Kidney (tissue), 13 donors: ENCODE measurements at regions not wholly inside any gene's neighbourhood (a gene's known extent, or its start where the extent isn't known, plus 50 kb on each side); places are given as distances from the start of the nearest gene placed in this dataset.
"Not testable (repeated sequence)": the region's sequence is repeated elsewhere in the genome, so short reads cannot be mapped to it uniquely, and the experiment has no call there.

Experiments used
- DNase-seq, 5 donors: peaks; one replicate each; pipeline ENCODE4 v3.0.0-alpha.2; 2013 to 2020
- FAIRE-seq: peaks from 2 replicates; lab custom pipeline; 2012; peaks lifted over from hg19 to GRCh38; lab: Jason Lieb, UNC
- H3K27ac ChIP-seq, 2 donors: one replicate each; pipeline ENCODE4 v1.7.0; 2013; ENCODE audit warnings: low read depth in 2 of 2, low read length in 2 of 2, inconsistent platforms in 1 of 2
- H3K27me3 ChIP-seq: one replicate; pipeline ENCODE4 v1.7.1; 2013; ENCODE audit warnings: low read length, inconsistent platforms; ENCODE audit not compliant: control insufficient read depth, insufficient read depth
- H3K36me3 ChIP-seq, 3 donors: one replicate each; pipeline versions ENCODE4 v1.7.0 to v1.7.1; 2013; ENCODE audit warnings: low read length in 3 of 3, control low read depth in 1 of 3, inconsistent platforms in 1 of 3; ENCODE audit not compliant: insufficient read depth in 3 of 3, control insufficient read depth in 2 of 3
- H3K4me1 ChIP-seq, 3 donors: one replicate each; pipeline versions ENCODE4 v1.7.0 to v1.7.1; 2013; ENCODE audit warnings: low read length in 3 of 3, inconsistent platforms in 1 of 3, low read depth in 1 of 3; ENCODE audit not compliant: control insufficient read depth in 2 of 3, insufficient read depth in 2 of 3
- H3K4me3 ChIP-seq, 3 donors: one replicate each; pipeline versions ENCODE4 v1.7.0 to v1.8.1; 2013; ENCODE audit warnings: low read length in 3 of 3, control low read depth in 1 of 3, inconsistent platforms in 1 of 3
- H3K9ac ChIP-seq, 3 donors: one replicate each; pipeline versions ENCODE4 v1.7.0 to v1.7.1; 2013; ENCODE audit warnings: low read length in 3 of 3, control low read depth in 1 of 3, inconsistent platforms in 1 of 3
- H3K9me3 ChIP-seq, 3 donors: one replicate each; pipeline versions ENCODE4 v1.7.0 to v1.7.1; 2013; ENCODE audit warnings: low read length in 3 of 3, control low read depth in 1 of 3, inconsistent platforms in 1 of 3; ENCODE audit not compliant: control insufficient read depth in 2 of 3, insufficient read depth in 1 of 3
- CTCF ChIP-seq: IDR thresholded peaks from 3 replicates; pipeline ENCODE4 v1.5.1; 2012; ENCODE audit warnings: mild to moderate bottlenecking, moderate library complexity, borderline replicate concordance; ENCODE audit not compliant: insufficient read depth; ENCODE audit errors: extremely low read depth
- intact Hi-C: fragments of 100-400 bp; cut with DNase I; formaldehyde crosslinking; loops from one replicate; pipeline ENCODE4 v1.11.1; 2022
- donor health status: control.
- donor health status: control.
- donor health status: control.
- donor health status: control.
- donor health status: control.
- donor health status: DM: yes; HTN: yes; CAD: no.
- donor health status: Normal renal cell carcinoma (clear cell type).

GRCh38 chr12:9470367-9470766 is 137.3 kb downstream of the KLRB1 start:
- H3K36me3 ChIP-seq, DNase-seq, H3K9me3 ChIP-seq, FAIRE-seq, H3K4me1 ChIP-seq, H3K4me3 ChIP-seq, H3K27me3 ChIP-seq, intact Hi-C loops, H3K9ac ChIP-seq, H3K27ac ChIP-seq: not testable (repeated sequence)

- H3K4me1 ChIP-seq, H3K27ac ChIP-seq, intact Hi-C loops, FAIRE-seq, H3K9me3 ChIP-seq, H3K27me3 ChIP-seq, H3K36me3 ChIP-seq, H3K4me3 ChIP-seq, H3K9ac ChIP-seq, DNase-seq: not testable (repeated sequence)
Observed at GRCh38 chr12:9469956-9470355, 137.8 kb downstream of the KLRB1 start.

- H3K36me3 ChIP-seq, H3K4me1 ChIP-seq, H3K9ac ChIP-seq, FAIRE-seq, DNase-seq, H3K27ac ChIP-seq, H3K27me3 ChIP-seq, intact Hi-C loops, H3K4me3 ChIP-seq, H3K9me3 ChIP-seq: not testable (repeated sequence)
Observed at GRCh38 chr12:9469463-9469862, 138.3 kb downstream of the KLRB1 start.

GRCh38 chr12:9468998-9469397 is 138.7 kb downstream of the KLRB1 start:
- peak; percentile 20 for TF ChIP-seq CTCF
- peak; percentile 66 to 86 (median 76) for DNase-seq
- FAIRE-seq, H3K36me3 ChIP-seq, H3K4me3 ChIP-seq, H3K4me1 ChIP-seq, intact Hi-C loops, H3K27ac ChIP-seq, H3K9me3 ChIP-seq, H3K27me3 ChIP-seq, H3K9ac ChIP-seq: not testable (repeated sequence)

GRCh38 chr12:9468144-9468543 is 139.6 kb downstream of the KLRB1 start:
- H3K4me1 ChIP-seq, H3K36me3 ChIP-seq, DNase-seq, intact Hi-C loops, H3K27ac ChIP-seq, H3K9ac ChIP-seq, H3K27me3 ChIP-seq, FAIRE-seq, H3K4me3 ChIP-seq, H3K9me3 ChIP-seq: not testable (repeated sequence)
